Stimulated activated CD4-positive, alpha-beta T cell treated with anti-CD3 and anti-CD28 coated beads, TNF-alpha, amount 100 ng/mL, for 48 hours (primary cell): ENCODE measurements at regions not wholly inside any gene's neighbourhood (a gene's known extent, or its start where the extent isn't known, plus 50 kb on each side); places are given as distances from the start of the nearest gene placed in this dataset.
"Not testable (repeated sequence)": the region's sequence is repeated elsewhere in the genome, so short reads cannot be mapped to it uniquely, and the experiment has no call there.

ENCODE experiments used
- DNase-seq, 3 donors: peaks; one replicate each; pipeline ENCODE4 v3.0.0-alpha.2; 2020; ENCODE audit warnings: low read depth in 3 of 3

DNA sequence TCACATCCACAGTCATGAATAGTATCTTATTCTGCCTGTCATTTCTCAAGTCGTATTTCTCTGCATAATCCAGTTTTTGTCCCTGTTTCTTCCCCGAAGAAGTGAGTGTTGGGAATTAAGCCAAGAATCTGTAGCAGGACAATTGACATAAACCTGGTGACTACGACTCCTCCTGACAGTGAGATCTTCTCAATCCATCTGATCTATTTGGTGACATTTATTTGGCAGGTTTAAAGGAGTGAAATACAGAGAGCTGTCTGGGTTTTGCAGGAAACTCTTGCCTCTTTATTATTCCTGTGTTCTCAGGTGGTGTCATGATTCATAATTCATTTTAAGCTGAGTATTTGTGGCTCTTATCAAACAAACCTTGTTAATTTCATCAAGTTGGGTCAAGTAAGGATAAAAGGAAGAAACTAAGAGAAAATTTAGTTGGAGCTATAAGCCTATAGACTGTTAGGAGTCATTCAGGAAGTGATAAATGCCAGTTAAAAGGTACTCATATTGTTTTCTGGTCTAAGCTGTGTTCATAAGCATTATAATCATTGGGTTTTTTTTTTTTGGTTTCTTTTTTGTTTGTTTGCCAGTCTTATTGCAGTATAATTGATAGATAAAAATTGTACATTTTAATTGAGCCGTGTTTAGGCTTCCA, 95.9 kb upstream of the PCSK1 start:
- no peak for DNase-seq

DNA sequence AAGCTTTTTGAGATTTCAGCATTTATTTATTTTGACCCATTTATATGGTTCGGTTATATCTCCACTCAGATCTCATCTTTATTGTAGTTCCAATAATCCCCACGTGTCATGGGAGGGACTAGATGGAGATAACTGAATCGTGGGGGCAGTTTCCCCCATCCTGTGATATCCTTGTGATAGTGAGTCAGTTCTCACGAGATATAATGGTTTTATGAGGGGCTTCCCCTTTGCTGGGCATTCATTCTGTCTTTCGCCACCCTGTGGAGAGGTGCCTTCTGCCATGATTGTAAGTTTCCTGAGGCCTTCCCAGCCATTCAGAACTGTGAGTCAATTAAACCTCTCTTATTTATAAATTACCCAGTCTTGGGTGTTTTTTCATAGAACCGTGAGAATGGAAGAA, 96.5 kb upstream of the PCSK1 start:
- DNase-seq, result no peak

DNA sequence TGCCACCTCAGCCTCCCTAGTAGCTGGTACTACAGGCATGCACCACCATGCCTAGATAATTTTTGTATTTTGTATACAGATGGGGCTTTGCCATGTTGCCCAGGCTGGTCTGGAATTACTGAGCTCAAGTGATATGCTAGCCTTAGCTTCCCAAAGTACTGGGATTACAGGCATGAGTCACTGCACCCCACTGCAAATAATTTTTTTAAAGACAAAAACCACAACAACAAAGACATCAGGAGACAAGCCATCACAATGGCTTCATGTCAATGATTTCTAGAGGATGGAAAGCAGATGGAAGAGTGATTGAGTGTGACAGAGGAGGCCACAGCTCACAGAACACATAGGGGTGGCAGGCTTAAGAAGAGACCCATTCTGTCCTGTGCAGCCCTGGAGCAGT, 97.9 kb upstream of the PCSK1 start:
- no peak for DNase-seq

DNA sequence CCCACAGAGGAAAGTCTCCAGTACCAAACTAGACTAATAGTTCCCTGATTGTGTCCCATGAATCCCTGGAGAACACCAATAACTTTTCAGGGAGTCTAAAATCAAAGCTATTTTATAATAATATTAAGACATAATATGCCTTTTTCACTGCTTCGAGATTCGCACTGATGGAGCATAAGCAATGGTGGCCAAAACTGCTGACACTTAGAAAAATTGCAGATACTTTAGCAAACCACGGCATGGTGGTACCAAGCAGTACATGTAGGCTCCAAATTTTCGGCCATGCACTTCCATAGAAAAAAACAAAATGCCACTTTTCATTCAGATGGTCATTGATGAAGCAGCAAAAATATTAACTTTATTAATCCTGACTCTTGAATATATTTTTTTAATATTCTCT, 100.3 kb upstream of the PCSK1 start:
- no peak for DNase-seq

DNA sequence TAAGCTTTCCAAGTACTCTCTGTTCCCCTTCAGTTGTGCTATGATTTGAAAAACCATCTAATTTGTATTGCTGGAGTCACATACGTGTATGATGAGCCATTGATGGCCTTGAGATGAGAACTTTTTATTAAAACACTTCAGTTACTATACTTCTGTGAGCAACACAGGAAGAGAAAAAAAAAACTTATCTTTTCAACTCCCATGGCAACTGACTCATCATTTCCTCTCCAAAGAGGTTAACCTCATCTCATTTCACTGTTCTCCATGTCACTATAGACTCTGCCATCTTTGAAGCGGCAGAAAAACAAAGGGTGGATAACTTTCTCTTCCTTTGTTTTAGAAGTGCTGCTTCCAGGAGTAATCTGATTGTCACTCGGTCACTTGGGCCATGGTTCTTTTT, 104.3 kb upstream of the PCSK1 start:
- no peak for DNase-seq

DNA sequence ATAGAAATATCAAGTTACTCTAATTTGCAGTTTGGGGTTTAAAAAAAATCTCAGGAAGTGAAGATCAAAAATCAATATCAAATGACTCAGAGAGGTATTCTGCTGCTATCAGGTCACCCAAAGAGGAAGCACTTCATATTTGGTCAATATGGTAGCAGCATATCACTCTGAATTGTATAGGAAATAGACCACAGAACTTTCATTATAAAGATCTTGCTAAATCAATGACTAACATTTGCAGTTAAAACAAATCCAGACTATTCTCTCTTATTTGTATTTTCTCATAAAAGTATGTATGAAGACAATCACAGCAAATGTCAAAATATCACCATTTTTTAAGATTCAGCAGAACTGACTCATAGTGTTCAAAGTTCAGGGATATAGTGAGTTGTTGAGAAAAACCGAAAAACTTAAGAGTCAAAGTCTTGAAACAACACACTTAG, 105.8 kb upstream of the PCSK1 start:
- no peak for DNase-seq

DNA sequence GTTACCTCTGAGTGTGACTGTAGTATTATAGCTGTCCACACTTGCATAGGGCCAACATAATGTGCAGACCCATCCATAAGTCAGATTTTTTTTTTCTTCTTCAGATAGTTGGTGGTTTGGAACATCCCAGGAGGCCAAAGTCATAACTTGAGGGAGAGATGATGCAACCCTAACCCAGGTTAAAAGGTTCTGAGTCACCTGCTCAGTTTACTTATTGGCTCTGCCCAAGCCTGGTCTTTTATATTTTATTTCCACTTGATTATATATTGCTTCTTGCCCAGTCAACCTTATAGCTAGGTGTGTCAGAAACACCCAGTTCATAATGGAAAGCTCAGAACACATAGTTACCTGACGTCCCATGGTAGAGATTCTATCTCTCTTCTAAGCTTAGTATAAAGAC, 113.1 kb upstream of the PCSK1 start:
- DNase-seq, result no peak

DNA sequence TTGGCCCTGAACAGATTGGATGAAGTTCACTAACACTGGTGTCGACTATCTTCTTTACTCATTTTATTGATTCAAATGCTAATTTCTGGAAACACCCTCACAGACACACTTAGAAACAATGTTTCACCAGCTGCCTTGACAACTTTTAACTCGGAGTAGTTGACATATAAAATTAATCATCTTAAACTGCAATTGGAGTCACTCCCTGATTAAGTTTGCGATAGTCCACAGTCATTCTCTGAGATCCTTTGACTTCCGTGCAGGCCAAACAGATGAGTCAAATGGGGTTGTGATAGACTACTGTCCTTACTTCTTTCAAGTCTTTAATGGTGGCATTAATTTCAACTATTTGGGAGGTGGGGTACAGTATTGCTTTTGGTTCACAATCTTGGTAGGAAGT, 114.4 kb upstream of the PCSK1 start:
- no peak for DNase-seq

DNA sequence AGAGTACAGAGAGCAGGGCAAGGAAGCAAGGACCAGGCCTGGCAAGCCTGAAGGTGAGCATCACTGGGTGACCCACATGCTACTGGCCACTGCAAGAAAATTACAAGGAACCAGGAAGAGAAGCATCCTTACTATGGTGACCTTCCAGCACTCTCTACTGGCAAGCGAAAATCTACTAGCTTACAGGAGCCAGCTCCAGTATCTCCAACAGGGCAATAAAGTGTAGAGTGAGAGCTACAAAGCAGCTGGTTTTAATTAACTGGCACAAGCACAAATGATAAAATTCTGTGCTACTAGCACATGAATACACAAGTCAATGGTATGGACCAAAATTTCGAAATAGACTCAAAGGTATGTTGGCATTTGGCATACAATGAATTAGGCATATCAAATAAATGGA, 113.3 kb upstream of the CAST start:
- DNase-seq, result no peak

DNA sequence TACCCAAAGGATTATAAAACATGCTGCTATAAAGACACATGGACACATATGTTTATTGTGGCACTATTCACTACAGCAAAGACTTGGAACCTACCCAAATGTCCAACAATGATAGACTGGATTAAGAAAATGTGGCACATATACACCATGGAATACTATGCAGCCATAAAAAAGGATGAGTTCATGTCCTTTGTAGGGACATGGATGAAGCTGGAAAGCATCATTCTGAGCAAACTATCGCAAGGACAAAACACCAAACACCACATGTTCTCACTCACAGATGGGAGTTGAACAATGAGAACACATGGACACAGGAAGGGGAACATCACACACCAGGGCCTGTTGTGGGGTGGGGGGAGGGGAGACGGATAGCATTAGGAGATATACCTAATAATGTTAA, 101.3 kb upstream of the CAST start:
- not testable (repeated sequence) for DNase-seq

DNA sequence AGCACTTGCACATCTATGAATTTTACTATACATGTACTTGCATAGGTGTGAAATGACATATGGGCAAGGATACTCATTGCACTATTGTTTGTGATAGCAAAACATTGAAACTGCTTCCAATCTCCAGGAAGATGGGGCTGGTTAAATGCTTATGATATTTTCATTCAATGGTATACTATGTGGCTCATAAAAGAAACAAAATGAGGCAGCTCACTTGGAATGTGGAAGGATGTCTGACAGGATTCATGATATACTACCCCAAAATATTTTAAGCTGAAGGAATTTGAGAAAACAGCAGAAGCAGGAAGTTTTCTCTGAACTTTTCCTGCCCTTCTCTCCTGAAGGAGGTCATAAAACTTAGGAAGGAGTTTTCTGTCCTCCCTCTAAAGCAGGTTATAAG, 99.6 kb upstream of the CAST start:
- DNase-seq, result no peak

DNA sequence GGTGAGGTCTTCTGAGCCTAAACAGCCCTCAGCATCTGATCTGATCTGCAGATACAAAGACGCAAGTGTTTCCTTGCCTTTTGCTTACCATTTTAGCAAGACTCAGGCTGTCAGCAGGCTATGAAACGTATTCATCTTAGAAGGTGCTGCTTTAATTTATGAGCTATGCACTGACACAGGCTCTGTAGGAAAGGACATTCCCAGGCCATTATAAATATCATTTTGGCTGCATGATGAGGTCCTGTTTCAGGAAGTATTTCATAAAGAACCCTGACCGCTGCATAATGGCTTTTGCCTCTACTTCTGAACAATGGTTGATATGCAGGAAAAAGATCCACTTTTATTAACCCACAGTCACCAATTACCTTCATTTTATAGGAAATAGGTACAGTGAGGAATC, 98.4 kb upstream of the CAST start:
- DNase-seq, result no peak

DNA sequence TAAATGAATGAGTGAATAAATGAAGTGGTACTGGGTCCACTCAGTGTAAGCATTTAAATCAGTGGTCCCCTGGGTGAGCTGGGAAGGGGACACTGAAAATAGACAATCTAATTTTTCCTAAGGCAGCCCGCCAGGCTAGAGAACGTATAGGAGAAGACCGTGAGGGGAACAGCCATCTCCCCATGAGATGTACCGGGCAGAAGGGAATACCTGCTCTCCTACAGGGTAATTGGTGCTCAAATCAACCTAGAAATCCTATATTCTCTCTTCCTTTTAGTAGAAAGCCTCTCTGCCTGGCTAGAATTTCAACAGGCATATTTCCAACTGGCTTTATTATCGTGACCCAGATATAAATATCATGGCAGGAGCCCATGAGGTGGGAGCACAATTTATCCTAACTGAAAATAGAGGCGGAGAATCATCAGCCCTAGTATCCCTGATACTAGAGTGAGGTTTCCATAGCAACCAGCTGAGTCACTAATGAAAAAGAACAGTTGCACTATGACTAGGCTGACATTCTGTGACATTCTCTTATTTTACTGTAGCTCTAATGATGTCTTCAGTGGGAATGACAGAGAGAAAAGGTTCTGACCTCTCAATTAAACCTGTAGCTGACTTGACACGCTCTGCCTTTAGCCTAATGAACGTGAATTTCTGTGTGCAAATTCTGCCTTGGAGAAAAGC, 96.5 kb upstream of the CAST start:
- no peak for DNase-seq

DNA sequence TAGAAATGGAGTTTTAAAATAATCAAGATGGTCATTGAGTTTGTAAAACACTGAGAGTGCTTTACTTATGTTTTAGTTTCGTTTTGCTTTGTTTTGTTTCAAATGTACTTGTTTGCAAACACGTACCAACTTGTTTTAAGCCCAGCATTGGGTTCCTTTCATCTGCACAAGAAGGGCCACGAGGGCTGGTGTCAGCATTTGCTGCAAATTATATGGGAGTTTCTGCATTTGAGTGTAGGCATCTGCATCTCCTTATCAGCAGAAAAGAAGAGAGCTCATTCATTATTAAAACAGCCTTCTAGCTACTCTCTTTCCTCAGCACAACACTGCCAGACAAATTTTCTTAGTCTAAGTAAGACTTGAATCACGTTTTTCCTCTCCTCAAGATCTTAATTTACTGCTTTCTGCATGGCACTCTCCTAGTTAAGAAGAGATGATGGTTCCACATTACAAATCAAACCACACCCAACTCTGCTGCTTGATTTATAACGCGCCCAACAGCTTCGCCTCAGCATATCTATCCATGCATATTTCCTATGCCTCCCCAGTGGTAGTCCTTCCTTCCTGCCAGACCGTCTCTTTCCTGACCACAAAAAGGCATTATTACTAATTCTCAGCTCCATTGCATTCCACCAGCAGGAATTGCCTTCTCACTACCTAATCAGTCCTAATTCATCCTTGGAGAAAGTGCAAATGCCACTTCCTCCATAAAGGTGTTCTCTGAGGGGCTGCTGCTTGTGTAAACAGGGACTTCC, 95.2 kb upstream of the CAST start:
- DNase-seq, result no peak

DNA sequence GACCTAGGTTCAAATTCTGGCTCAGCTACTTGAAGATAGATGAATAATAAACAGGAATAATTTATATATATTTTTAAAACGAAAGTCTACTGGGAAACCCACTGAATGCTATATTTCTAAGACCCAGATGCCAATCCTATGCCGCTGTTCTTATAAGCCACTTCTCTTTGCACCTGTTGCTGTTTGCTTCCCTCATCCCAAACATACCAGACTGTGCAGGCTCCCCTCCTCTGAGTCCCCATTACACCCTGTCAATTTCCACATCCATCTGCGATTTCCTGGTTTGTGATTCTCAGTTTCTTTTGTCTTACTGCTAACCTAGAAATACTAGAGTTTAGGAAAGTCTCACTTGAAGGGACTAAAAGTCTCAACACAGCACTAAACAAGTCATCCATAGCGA, 92.8 kb upstream of the CAST start:
- DNase-seq, result no peak

DNA sequence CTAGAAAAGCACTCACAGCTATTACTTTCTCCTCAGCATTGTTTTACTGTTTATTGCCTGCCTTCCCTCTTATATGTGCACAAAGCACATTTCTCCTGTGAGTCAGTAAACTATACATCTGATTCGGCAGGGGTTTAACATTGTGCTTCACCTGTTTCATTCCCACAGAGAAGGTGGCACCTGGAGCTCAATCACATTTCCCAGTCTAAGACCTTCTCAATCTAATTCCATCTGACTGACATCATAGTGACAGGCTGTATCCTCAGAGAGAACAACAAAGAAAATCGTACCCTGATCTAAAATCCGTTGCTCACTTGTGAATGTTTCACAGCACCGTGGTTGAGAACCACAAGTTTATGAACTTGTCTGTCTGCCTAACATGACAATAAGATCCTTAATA, 92.4 kb upstream of the CAST start:
- DNase-seq, result no peak

DNA sequence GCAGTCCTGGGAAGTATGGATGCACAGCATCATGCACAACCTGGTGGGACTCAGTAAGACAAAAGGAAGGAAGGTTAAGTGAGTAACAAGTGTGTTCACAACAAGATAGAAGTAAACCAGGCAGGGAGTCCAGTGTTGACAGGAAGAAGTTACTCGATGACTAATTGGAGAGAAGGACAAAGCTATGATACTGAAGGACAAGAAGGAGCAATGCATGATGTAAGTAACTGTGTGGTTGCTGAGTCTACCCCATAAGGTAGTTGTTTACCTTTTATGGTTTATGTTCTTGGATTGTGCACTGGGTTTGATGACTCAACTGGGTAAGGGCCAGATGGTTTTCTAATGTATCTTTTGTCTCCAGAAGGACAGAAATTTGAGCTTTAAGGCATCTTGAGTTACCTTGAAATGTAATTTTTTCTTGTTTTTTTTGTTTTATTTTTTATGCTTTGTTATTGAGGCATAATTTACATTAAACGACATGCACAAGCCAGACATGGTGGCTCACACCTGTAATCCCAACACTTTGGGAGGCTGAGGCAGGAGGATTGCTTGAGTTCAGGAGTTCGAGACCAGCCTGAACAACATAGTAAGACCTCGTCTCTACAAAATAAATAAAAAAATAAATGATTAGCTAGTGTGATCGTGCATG, 89.2 kb upstream of the CAST start:
- no peak for DNase-seq

DNA sequence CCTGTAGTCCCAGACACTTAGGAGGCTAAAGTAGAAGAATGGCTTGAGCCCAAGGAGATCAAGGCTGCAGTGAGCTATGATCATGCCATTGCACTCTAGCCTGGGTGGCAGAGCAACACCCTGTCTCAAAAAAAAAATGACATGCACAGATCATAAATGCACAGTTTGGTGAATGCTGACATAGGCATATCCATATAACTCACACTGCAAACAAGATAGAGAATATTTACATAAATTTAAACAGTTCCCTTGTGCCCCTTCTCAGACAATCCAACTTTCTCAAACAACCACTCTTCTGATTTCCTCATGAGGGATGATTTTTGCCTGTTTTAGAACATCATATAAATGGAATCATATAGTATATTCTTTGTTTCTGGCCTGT, 88.7 kb upstream of the CAST start:
- DNase-seq, result no peak

DNA sequence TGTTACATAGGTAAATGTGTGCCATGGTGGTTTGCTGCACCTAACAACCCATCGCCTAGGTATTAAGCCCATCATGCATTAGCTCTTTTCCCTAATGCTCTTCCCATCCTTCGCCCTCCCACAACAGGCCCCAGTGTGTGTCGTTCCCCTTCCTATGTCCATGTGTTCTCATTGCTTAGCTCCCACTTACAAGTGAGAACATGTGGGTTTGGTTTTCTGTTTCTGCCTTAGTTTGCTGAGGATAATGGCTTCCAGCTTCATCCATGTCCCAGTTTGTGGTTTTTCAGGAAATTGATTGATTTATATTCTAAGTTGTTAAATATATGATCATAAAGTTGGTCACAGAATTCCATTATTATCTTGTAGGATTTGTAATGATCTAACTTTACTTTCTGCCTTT, 85.3 kb upstream of the CAST start:
- no peak for DNase-seq

DNA sequence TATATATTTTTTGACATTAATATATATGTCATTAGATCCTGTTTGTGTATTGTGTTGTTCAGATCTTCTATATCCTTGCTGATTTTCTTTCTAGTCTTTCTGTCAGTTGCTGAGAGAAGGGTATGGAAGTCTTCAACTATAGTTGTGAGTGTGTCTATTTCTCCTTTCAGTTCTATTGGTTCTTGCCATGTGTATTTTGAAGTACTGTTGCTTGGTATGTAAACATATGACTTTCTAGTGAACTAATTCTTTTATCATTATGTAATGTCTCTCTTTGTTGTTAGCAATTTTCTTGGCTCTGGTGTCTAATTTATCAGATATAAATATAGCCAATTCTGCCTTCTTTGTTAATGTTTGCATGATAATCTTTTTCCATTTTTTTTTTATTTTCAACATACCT, 84.3 kb upstream of the CAST start:
- DNase-seq, result no peak

DNA sequence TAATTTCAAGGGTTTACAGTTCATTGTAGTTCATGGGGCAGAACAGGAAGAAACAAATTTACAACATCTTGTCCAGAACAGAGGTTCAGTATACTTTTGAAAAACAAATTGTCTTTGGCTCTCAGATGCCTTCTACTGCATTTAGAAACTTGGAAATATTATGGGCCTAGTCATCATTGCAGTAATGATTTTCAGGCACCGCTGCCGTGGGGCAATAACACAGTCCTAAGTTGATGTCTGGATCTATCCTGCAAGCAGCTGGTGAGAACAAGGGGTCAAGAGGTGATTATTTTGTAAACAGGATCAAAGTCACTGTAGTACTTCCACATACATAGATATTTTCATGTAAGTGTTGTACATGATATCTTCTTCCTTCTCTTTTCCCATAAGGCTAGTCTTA, 82.5 kb upstream of the CAST start:
- DNase-seq, result no peak

DNA sequence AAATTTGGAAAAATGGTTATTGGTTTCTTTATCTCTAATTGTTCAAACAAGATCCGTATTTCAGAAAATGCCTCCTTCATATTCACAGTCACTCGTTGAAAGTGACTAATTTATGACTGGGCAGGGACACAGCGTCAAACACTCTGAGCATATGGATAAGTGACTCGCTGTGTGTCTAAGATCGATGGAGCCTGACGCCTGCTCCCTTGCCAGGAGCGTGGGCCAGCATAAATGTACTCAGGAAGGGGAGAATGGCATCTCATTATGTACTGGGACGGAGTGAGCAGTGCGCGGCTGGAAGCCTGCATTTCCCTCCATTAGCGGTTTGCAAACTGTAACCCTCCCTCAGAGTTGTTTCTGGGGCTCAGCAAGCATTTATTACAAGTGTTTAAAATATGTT, 79.8 kb upstream of the CAST start:
- no peak for DNase-seq

DNA sequence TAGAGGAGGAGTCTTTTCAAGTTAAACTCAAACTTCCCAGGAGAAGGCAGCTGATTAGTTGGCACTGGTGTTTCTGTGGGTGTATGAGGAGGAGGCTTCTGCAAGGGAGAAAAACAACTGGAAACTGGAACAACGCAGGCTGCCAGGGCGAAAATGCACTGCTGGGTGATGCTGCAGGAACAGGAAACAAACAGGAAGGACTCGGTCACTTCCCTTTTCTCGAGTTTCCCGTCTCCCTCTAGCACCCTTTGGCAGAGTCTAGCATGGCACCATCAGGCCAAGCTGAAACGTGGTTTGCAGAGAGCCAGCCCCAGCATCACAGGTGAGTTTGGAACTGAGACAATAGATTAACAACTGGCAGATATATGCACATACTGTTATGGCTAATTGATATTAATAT, 77.5 kb upstream of the CAST start:
- DNase-seq, result no peak
